ENCODE measurements at regions not wholly inside any gene's neighbourhood (a gene's known extent, or its start where the extent isn't known, plus 50 kb on each side); places are given as distances from the start of the nearest gene placed in this dataset.

DNA sequence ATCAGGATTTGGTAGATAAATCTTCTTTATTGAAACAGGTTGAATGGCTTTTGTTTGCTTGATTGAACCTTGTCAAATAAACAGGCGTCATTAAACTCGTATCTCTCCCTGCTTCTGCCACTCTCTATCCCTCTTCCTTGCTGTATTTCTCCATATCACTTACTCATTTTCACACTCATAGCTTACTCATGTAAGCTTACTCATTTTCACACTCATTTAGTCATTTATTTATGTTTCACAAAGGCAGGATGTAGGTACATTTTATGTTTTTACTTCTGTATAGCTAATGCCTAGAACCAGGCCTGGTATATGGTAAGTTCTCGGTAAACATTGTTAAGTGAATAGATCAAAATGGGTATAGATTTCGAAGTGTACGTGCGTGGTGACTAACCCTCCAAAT, 450.0 kb downstream of the PMP22 start:
- Histone ChIP-seq H3K36me3 (ENCODE audit: low read depth) (no peaks in the 10 kb centered on the region), H3K4me1 (ENCODE audit: insufficient read depth, poor library complexity, severe bottlenecking) (peaks cover 11% of the 10 kb centered on the region), H3K9me3 (ENCODE audit: severe bottlenecking) (peaks cover 3% of the 10 kb centered on the region), H3K27ac (ENCODE audit: poor library complexity, severe bottlenecking) (peak overlapping the region; percentile 20), H3K4me3 (ENCODE audit: severe bottlenecking) (no peak overlapping the region), H3K27me3 (ENCODE audit: insufficient read depth, poor library complexity, severe bottlenecking) (no peaks in the 10 kb centered on the region)
- peak; percentile 78 for ATAC-seq (ENCODE audit: low read depth)
- TF ChIP-seq, protein P1, sequence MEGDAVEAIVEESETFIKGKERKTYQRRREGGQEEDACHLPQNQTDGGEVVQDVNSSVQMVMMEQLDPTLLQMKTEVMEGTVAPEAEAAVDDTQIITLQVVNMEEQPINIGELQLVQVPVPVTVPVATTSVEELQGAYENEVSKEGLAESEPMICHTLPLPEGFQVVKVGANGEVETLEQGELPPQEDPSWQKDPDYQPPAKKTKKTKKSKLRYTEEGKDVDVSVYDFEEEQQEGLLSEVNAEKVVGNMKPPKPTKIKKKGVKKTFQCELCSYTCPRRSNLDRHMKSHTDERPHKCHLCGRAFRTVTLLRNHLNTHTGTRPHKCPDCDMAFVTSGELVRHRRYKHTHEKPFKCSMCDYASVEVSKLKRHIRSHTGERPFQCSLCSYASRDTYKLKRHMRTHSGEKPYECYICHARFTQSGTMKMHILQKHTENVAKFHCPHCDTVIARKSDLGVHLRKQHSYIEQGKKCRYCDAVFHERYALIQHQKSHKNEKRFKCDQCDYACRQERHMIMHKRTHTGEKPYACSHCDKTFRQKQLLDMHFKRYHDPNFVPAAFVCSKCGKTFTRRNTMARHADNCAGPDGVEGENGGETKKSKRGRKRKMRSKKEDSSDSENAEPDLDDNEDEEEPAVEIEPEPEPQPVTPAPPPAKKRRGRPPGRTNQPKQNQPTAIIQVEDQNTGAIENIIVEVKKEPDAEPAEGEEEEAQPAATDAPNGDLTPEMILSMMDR (IDR thresholded peaks at IDR 0.05; ENCODE audit: poor library complexity, severe bottlenecking) = no peak
- no peak for DNase-seq (ENCODE audit: low spot score)

DNA sequence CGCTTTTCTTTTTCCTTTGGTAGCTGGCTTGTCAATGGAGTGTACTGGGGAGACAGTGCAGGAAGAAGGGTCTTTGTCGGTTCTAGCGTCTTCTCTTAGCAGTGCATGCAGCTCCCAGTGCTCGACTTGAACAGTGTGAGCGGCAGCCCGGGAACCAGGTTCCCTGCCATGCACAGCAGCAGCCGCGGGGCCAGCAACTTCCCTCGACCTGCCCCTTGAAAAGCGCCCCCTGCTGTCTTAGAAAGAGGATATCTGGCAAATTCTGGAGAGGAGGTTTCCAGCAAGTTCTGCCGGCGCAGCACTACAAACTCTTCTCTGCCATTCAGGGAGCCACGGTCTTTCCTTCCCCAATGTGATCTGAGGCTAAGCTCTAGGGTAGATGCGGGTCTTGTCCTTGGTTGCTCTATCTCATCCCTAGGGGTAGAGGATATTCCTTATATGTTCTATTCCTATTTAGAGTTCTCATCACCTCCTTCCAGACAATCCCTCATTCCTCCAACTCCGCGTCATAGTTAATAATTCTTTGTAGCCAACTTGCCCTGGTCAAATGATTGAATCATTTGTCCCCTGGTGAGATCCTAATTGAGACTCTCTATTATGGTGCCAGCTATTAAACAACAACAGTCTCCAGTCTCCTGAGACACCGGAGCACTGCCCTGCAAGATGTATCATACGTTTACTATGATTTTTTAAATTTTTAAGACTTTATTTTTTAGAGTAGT, 451.3 kb downstream of the PMP22 start:
- Histone ChIP-seq H3K9me3 (ENCODE audit: severe bottlenecking) (peaks cover 3% of the 10 kb centered on the region), H3K27me3 (ENCODE audit: insufficient read depth, poor library complexity, severe bottlenecking) (no peaks in the 10 kb centered on the region), H3K36me3 (ENCODE audit: low read depth) (no peaks in the 10 kb centered on the region), H3K4me1 (ENCODE audit: insufficient read depth, poor library complexity, severe bottlenecking) (peaks cover 11% of the 10 kb centered on the region), H3K27ac (ENCODE audit: poor library complexity, severe bottlenecking) (no peak overlapping the region), H3K4me3 (ENCODE audit: severe bottlenecking) (no peak overlapping the region)
- TF ChIP-seq, protein P1 (IDR thresholded peaks at IDR 0.05; ENCODE audit: poor library complexity, severe bottlenecking) = no peak
- ATAC-seq (ENCODE audit: low read depth) (no peak), DNase-seq (ENCODE audit: low spot score) (no peak)

DNA sequence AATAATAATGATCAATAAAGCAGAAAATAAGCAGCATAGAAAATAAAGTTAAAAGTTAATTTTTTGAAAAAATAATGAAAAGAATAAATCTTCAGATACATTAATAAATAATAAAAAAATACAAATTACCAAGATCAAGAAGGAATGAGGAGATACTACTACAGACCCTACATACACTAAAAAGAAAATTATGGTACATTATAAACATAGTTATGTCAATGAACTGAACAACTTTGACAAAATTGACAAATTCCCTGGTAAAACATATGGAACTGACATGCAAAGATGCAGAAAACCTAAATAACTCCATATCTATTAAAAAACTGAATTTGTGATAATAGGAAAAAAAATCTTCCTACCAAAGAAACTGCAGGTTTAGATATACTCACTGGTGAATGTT, 456.7 kb downstream of the PMP22 start:
- TF ChIP-seq, protein P1 (IDR thresholded peaks at IDR 0.05; ENCODE audit: poor library complexity, severe bottlenecking) = no peak
- ATAC-seq (ENCODE audit: low read depth) = no peak

DNA sequence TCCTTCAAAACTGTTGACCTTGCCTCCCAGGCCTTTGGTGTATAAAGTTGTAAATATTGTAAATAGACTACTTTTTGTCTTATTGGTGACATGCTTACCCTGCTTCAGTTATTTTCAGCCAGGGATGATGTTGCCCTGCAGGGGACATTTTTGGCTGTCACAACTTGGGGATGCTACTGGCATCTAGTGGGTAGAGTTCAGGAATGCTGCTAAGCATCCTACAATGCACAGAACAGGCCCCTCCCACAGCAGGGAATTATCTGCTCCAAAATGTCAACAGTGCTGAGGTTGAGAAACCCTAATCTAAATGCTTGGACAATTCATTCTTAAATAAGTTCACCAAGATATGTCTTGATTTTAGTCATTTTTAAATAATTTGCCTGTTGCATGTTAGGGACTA, 459.8 kb downstream of the PMP22 start:
- Histone ChIP-seq H3K9me3 (ENCODE audit: severe bottlenecking) (peaks cover 5% of the 10 kb centered on the region), H3K27me3 (ENCODE audit: insufficient read depth, poor library complexity, severe bottlenecking) (no peaks in the 10 kb centered on the region), H3K27ac (ENCODE audit: poor library complexity, severe bottlenecking) (no peak overlapping the region), H3K4me3 (ENCODE audit: severe bottlenecking) (no peak overlapping the region), H3K36me3 (ENCODE audit: low read depth) (no peaks in the 10 kb centered on the region), H3K4me1 (ENCODE audit: insufficient read depth, poor library complexity, severe bottlenecking) (no peaks in the 10 kb centered on the region)
- ATAC-seq (ENCODE audit: low read depth) (peak; percentile 51; the same call in 1 of the 3 replicates), DNase-seq (ENCODE audit: low spot score) (no peak)
- TF ChIP-seq, protein P1 (IDR thresholded peaks at IDR 0.05; ENCODE audit: poor library complexity, severe bottlenecking) = peak; percentile 31

More for the DNA sequence above, 456.7 kb downstream of the PMP22 start:
- Histone ChIP-seq H3K4me3 (ENCODE audit: severe bottlenecking) (no peak overlapping the region), H3K4me1 (ENCODE audit: insufficient read depth, poor library complexity, severe bottlenecking) (no peaks in the 10 kb centered on the region), H3K27me3 (ENCODE audit: insufficient read depth, poor library complexity, severe bottlenecking) (no peaks in the 10 kb centered on the region), H3K9me3 (ENCODE audit: severe bottlenecking) (peaks cover 5% of the 10 kb centered on the region), H3K27ac (ENCODE audit: poor library complexity, severe bottlenecking) (no peak overlapping the region), H3K36me3 (ENCODE audit: low read depth) (no peaks in the 10 kb centered on the region)
- DNase-seq (ENCODE audit: low spot score) = no peak

DNA sequence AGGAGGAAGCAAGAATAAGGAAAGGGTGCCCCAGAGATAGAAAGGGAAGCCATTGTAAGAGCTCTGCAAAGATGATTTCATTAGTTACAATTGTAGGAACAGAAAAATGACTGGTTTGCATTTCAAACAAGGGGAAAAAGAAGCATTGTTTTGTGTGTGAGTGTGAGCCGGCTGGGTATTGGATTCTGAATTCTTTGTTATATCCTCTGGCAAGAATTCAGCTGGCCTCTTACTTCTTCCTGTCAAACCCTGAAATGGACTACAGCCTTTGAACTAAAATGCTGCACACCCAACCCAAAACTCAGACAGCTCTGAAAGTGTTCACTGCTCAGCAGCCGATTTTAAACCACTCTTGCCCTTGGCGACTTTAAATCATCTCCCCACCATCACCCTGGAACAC, 461.3 kb downstream of the PMP22 start:
- Histone ChIP-seq H3K36me3 (ENCODE audit: low read depth) (no peaks in the 10 kb centered on the region), H3K27me3 (ENCODE audit: insufficient read depth, poor library complexity, severe bottlenecking) (no peaks in the 10 kb centered on the region), H3K4me3 (ENCODE audit: severe bottlenecking) (no peak overlapping the region), H3K27ac (ENCODE audit: poor library complexity, severe bottlenecking) (no peak overlapping the region), H3K4me1 (ENCODE audit: insufficient read depth, poor library complexity, severe bottlenecking) (no peaks in the 10 kb centered on the region), H3K9me3 (ENCODE audit: severe bottlenecking) (peaks cover 5% of the 10 kb centered on the region)
- ATAC-seq (ENCODE audit: low read depth) (no peak), DNase-seq (ENCODE audit: low spot score) (no peak)
- TF ChIP-seq, protein P1 (IDR thresholded peaks at IDR 0.05; ENCODE audit: poor library complexity, severe bottlenecking) = no peak

Data from RWPE2 (cell line).